ENCODE measurements at regions not wholly inside any gene's neighbourhood (a gene's known extent, or its start where the extent isn't known, plus 50 kb on each side); places are given as distances from the start of the nearest gene placed in this dataset.
"Not testable (repeated sequence)": the region's sequence is repeated elsewhere in the genome, so short reads cannot be mapped to it uniquely, and the experiment has no call there.

DNA sequence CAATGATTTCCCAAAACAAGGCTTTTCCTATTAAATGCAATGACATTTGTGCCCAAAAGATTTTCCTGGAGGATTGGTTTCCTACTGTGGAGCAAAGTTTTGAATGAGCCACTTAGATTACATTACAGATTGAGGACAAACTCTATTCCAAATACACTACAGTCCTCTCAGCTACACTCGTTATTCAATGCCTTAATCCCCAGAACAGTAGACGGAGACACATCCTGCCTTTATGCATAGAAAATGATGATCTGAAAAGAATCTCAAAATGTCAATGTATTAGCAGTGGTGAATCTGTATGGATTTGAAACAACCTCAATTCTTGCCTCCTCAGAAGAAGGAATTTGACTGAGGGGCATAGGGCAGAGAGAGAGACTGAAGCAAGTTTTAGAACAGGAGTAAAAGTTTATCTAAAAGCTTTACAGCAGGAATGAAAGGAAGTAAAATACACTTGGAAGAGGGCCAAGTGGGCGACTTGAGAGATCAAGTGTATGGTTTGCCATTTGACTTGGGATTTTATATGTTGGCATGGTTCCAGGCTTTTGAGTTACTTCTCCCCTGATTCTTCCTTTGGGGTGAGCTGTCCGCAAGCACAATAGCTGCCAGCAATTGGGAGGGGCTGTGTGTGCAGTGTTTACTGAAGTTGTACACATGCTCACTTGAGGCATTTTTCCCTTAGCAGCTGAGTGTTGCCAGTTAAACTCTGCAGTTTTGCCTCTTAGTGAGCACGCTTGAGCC is 891.9 kb upstream of the MBL2 start:
- no peak for FAIRE-seq

DNA sequence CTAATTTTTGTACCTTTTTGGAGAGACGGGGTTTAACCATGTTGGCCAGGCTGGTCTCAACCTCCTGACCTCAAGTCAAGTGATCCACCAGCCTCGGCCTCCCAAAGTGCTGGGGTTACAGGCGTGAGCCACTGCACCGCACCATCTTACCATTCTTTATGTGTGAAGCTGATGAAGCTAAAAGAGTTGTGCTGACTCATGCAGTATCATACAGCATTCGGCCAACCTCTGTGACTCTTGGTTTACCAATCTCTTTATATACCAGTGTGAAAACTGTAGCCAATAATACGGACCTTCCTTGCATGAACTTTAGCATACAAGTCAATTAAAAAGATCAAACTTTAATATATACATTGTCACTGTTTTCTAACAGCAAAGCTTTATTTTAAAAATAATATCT is 878.2 kb upstream of the MBL2 start:
- no peak for FAIRE-seq

More for the DNA sequence above, 891.9 kb upstream of the MBL2 start:
- DNase-seq (ENCODE audit: extremely low spot score, insufficient read length, low read depth) = no peak

DNA sequence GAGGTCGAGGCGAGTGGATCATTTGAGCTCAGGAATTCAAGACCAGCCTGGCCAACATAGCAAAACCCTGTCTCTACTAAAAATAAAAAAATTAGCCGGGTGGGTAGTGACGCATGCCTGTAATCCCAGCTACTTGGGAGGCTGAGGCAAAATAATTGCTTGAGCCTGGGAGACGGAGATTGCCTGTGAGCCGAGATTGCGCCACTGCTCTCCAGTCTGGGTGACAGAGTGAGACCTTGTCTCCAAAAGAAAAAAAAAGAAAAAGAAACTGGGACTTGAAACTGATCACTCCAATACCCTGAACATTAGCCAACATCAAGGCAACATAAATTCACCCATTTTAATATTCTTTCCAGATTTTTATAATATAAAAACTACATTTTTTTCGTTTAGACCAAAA is 874.6 kb upstream of the MBL2 start:
- not testable (repeated sequence) for DNase-seq (ENCODE audit: extremely low spot score, insufficient read length, low read depth); FAIRE-seq

More for the DNA sequence above, 878.2 kb upstream of the MBL2 start:
- DNase-seq (ENCODE audit: extremely low spot score, insufficient read length, low read depth) = no peak

DNA sequence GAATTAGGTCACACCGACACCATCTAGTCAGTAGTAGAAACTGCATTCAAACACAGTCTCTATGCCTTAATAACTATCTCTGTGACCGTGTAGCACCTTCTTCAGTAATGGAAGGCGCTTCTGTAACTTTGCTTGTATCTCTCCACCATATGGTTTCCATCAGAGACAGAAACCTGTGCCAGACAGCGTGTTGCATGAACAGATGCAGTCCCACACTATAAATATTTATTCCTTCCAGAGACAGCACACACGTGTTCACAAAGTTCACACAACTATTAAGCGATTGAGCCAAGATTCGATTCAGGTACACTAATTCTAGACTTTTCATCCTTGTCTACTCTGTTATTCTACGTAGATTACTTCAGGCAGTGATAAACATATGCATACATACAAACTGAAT is 873.9 kb upstream of the MBL2 start:
- FAIRE-seq (no peak), DNase-seq (ENCODE audit: extremely low spot score, insufficient read length, low read depth) (no peak)

DNA sequence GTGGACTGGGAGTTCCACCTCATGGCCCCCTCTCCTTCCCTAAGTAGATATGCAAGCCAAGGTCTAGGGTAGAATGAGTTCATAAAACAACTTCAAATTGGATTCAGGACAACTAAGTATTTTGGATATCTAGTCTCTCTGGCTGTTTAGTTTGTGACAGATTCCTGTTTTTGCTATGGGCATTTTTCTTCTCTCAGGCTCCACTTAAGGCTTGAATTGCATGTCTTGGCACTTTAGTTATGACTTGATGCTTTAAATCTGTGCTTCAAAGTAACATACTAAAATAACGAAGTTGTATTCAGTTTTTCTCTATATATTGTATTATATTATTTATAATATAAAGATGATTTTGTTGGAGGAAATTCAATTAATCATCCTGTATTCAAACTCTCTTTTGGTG is 873.4 kb upstream of the MBL2 start:
- FAIRE-seq (no peak), DNase-seq (ENCODE audit: extremely low spot score, insufficient read length, low read depth) (no peak)

DNA sequence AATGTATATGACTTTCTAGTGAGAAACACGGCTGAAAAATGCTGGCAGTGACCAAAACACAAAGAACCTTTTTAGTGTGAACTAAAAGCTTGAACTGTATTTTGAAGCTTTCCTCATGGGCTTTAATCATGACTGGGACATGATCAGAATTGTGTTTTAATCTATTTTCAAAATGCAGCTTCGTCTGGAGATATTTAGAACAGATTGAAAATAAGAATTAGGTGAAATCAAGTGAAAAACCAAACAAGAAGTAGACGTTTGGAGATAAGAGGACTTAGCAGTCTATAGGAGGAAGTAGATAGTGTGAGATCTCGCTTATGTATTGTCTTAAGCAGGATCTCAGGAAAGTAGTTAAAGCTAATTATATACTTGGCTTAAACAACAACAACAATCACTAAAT is 865.4 kb upstream of the MBL2 start:
- no peak for DNase-seq (ENCODE audit: extremely low spot score, insufficient read length, low read depth)
- FAIRE-seq = no peak

DNA sequence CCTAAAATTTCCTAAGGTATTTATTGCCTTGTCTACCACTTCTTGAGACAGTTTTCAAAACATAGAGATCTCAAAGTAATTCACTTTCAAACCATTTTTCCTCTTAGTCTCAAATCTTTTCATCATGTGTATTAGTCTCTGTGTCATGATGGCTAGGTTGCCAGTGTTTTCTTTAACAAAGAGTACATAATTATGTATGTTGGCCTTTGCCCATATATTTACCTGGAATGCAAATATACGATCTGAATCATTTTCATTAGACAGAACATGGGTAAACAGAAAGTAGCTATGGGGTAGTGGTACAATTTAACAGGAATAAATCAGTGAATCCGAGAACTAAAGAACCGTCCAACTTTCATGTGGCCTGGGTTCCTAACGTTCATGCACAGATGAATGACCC is 852.1 kb upstream of the MBL2 start:
- DNase-seq (ENCODE audit: extremely low spot score, insufficient read length, low read depth) (no peak), FAIRE-seq (no peak)

DNA sequence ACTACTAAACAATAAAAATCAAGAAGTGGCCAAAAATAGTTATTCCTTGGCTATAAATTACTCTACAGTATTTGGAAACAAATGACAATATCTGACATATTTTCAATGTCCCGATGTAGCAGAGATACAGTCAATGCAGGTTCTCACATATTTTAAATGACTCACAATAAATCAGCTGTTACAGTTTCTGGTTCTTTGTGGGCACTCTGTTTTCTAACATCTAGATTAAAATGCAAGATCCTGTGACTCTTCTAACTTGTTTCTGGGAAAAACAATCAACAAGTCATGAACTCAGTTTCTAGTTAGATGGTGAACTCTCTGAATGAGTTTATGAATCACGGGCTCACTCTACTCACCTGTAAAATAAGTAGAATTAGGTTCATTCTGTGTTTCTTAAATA is 849.6 kb upstream of the MBL2 start:
- FAIRE-seq = no peak

DNA sequence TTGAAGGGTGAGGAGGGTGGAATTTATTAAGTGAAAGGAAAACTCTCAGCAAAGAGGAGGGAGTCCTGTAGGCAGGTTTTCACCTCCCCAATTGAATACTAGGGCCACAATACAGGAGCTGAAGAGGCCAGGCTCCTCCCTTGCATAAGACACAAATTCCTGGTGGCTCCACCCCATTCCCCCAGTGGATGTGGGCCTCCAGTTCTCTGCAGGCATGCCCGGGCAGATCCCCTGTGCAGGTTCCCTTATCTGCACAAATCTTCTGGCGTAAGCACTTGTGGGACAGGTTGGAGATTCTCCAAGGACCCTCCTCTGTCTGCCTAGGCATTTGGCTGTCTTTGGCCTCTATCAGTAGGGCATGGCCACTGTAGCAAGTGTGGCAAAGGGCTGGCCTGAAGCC is 847.1 kb upstream of the MBL2 start:
- FAIRE-seq (no peak), DNase-seq (ENCODE audit: extremely low spot score, insufficient read length, low read depth) (no peak)

More for the DNA sequence above, 849.6 kb upstream of the MBL2 start:
- DNase-seq (ENCODE audit: extremely low spot score, insufficient read length, low read depth) = no peak

DNA sequence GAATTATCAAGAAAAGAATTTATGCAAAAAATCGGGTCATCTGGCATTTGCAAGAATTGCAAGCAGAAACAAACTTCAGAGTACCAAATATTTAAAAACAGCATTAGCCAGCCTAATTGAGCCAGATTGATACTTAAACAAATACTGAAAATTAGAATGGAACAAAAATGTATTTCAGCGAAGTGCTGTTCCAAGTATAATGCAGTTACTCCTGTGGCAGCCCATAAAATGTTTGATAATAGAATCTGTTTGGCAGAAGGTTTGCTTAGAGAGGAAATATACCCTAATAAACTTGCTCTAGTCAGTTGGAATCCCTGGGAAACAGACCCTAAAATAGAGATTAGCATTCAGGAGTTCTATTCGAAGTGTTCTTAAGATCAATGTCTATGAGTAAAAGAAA is 835.1 kb upstream of the MBL2 start:
- FAIRE-seq (no peak), DNase-seq (ENCODE audit: extremely low spot score, insufficient read length, low read depth) (no peak)

DNA sequence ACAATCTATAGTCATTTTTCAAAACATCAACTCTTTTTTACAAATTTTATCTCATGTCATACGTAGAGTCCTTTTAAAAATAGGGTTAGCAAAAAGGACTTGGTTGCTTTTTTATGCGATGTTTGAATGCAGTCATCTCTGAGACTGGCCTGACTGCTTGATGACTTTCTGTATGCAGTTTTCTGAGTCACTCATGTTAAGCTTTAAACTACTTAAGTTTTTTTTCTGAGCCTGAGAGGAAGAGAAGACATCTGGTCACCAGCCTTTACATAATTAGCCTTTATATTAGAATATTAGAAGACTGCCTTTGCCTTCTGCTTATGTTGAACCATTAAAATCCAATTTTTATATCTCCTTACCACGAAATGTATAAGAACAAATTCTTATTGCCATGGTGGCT is 834.4 kb upstream of the MBL2 start:
- FAIRE-seq = no peak

DNA sequence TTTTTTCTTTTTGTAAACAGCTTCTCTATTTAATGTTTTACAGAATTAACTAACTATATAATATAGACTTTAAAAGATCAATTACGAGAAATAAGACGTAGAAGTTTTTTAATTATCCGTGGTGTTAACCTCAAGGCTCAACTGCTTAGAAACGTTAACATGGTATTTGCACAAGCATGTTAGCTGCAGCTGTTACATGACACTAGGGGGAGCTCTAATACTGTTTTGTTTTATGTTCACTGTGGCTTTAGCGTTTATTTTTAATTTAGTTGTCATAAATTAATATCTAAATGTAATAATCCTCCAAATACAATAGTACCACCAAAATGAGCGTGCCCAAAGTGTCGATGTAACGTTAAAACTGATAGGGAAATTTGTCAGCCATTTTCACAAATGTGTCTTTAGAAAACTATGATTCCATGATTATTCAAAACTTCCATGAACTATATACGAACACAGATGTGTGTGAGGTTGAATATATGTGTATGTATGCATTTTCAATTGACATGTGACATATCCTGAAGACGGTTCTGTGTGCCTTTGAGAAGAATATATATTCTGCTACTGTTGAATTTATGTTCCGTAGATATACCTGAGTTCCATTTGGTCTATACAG is 828.8 kb upstream of the MBL2 start:
- FAIRE-seq (peak; percentile 53), DNase-seq (ENCODE audit: extremely low spot score, insufficient read length, low read depth) (no peak)

More for the DNA sequence above, 834.4 kb upstream of the MBL2 start:
- DNase-seq (ENCODE audit: extremely low spot score, insufficient read length, low read depth) = no peak

DNA sequence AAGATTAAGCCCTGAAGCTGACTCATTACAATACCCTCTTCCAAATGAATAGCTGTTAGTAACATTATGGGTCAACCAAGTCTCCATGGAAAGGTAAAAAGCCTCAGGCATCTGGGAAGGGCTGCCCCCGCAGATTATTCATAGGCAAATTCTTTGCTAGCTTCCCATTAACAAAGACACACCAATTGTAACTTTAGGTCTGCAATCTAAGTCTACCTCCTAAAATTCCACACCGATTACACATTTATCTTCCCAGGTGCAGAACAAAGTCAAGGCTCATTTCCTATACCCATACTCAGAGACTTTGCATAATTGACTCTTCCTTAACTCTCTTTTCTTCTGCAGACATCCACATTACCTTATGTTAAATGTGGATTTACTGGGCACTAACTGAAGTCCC is 826.3 kb upstream of the MBL2 start:
- FAIRE-seq (no peak), DNase-seq (ENCODE audit: extremely low spot score, insufficient read length, low read depth) (no peak)

DNA sequence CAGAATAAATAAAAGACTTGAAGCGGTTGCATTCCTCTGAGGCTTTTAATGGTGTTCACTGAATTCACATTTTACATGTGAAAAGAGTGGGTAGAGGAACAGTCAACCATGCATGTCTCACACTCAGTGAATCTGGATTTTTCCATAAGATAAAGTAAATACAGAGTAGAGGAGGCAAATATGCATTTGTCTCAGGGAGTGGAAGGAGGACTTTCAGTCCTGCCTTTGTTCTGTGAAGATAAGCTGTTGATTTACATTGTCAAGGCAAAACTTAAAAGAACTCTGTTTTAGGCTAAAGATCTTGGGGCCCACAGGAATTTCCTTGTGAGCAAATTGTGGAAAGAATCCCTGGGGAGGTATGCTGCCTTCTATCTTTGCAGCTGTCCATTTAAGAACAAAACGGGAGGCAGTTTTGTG is 825.3 kb upstream of the MBL2 start:
- FAIRE-seq = no peak
- no peak for DNase-seq (ENCODE audit: extremely low spot score, insufficient read length, low read depth)

DNA sequence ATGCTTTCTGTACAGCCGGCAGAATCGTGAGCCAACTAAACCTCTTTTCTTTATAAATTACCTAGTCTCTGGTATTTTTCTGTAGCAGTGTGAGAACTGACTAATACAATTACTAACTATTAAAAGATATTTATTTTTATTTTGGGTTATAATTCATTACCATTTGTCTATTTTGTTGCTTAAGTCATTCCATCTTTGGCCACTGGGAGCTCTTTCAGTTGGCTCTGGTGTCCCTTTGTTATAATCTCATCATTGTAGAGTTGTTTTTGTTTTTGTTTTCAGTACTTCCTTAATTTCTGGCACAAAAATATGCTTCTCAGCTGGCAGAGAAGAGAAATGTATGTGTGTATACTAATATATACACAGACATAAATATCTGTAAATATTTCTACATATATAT is 807.9 kb upstream of the MBL2 start:
- FAIRE-seq (no peak), DNase-seq (ENCODE audit: extremely low spot score, insufficient read length, low read depth) (no peak)

DNA sequence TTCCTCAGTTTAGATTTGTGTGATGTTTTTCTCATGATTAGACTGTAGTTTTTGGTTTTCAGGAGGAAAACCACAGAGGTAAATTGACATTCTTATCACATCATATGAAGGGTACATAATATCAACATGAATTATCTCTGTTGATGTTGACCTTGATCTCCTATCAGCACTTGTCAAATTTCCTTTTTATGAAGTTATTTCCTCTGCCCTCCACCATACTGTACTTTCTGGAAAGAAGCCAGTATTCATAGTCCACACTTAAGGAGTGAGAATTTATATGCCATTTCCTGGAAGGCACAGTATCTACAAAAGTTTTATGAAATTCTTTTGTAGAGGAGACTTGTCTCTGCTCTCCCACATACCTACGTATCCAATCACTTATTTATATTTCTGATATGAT is 807.2 kb upstream of the MBL2 start:
- no peak for DNase-seq (ENCODE audit: extremely low spot score, insufficient read length, low read depth)

DNA sequence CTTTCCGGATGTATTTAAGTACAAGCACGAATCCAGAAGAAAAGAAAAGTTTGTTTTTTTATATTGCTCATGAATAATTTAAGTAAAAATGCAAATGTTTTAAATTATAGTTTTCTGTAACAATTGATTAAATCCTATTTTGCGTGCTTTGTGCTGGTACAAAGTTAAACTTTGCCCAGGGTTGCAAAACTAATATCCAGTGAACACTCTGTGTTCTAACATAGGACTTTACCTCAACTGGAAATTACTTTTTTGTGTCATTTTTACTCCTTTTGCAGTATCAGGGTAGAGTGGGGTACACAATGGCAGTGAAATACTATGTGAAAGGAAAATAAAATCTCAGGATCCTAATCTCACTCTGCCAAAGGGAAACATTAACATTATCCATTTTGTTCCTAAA is 801.4 kb upstream of the MBL2 start:
- FAIRE-seq (no peak), DNase-seq (ENCODE audit: extremely low spot score, insufficient read length, low read depth) (no peak)

More for the DNA sequence above, 807.2 kb upstream of the MBL2 start:
- no peak for FAIRE-seq

DNA sequence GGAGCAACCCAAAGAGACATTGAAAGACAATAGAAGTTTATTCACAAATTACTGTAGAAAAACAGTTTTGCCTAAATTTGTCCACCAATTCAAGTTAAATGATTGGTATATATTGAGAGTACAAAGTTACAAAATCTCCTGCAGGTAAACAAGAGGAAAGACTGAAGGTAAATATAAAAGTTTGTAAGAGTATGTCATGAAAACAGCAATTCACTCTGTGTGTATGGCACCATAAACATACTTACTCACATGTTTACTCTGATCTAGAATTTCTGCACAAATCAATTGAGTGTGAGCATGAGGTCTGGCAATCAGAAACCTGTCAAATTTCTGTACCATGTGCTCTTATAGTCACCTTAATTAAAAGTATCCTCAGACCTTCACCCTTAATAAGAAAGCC is 800.9 kb upstream of the MBL2 start:
- no peak for DNase-seq (ENCODE audit: extremely low spot score, insufficient read length, low read depth)
- no peak for FAIRE-seq

DNA sequence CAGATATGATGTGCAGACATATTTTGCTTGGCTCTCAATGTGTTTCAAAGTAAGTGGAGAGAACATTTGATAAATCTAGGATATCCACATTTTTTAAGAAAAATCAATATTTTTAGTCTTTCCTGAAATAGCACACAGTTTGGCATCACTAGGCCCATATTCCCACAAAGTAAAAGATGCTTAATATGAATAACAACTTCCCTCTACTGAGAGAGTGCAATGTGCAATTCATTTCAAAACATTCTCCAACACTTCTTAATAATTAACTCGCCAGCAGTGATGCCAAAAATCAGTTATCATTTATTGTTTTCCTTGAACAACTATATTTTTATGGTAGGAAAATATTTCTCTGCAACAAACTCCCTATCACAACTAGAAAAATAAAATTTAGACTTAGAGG is 800.2 kb upstream of the MBL2 start:
- DNase-seq (ENCODE audit: extremely low spot score, insufficient read length, low read depth) (no peak), FAIRE-seq (no peak)

DNA sequence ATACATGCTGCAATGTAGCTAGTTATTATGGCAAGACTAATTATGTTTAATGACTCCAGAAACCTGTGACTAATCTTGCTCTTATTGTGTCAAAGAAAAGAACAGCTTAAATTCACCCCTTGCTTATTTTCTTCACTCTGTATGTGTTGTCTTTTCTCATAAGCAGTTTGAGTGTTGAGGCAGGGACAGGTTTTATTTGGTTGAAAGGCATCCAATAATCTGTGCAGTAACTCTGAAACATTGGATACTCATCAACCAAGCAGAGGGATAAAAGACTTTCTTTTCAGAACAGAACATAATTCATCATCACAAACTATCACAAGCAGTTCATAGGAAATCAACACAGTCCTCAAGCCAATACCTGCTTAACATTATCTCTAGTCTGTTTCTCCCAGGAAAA is 797.6 kb upstream of the MBL2 start:
- no peak for FAIRE-seq
- no peak for DNase-seq (ENCODE audit: extremely low spot score, insufficient read length, low read depth)

DNA sequence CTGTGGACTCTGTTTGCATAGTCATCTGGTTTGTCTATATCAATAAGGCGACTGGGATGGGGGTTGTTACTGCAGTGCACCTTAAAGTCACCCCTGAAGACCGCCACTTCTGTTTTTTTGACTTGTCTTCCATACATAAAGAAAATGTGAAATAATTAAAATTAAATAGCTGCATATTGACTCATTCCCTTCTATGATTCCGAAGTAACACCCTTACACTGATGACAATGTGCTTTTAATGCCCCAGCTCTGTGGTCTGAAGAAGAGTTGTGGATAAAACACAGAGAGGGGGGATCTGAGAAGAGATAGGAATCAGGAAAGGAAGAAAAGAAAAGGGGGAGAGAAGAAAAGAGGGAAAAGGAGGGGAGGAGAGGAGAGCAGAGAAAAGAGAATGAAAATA is 796.9 kb upstream of the MBL2 start:
- DNase-seq (ENCODE audit: extremely low spot score, insufficient read length, low read depth) = no peak
- FAIRE-seq = no peak

DNA sequence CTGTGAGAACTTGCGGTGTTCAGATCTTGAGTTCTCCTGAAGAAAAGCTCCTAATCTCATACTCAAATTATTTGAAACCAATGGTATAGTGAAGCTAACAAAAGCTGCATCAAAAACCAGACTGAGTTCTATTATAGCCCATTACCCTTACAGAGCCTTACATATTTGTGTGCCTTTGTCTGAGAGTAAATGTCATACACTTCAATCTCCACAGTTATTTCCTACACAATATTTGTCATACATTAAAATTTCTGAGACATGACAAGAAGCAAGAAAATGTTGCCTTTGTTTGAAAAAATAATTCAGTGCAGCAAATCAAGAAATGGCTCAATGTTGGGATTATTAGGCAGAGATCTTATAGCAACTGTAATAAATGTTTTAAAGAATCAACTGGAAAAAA is 776.1 kb upstream of the MBL2 start:
- DNase-seq (ENCODE audit: extremely low spot score, insufficient read length, low read depth) = no peak
- no peak for FAIRE-seq

All from GM18507 (cell line).